Femur (tissue), 1 donor: ENCODE measurements at regions not wholly inside any gene's neighbourhood (a gene's known extent, or its start where the extent isn't known, plus 50 kb on each side); places are given as distances from the start of the nearest gene placed in this dataset.
"Not testable (repeated sequence)": the region's sequence is repeated elsewhere in the genome, so short reads cannot be mapped to it uniquely, and the experiment has no call there.

ENCODE experiments used
- DNase-seq: peaks from one replicate; pipeline ENCODE4 v3.0.0-alpha.2; 2017

GRCh38 chr10:121309164-121309563 is 289.1 kb downstream of the FGFR2 start:
- no peak for DNase-seq

DNA sequence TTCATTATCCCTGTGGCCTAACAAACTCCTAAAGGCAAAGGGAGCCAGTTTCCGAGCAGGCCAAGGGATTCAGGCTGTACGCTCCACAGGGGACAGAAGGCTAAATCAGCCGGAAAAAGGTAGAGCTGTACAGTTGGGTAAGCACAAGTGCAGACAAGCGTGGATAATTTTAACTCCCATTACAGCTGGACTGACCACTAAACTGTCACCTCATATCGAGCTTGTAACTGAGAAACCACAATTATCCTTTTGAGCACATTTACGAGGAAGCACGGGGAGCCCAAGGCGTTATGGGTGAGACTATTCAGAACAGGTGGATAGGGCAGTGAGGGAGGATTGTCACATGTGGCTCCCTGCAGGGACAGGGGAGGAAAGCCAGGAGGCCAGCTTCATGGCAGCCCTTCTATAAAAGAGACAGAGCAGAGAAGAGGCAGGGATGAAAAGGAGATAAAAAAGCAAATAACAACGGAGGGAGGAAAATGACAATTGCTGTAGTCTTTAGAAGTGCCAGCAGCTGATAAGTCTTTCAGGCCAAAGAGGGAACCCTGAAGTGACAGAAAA is 288.0 kb downstream of the FGFR2 start:
- no peak for DNase-seq

DNA sequence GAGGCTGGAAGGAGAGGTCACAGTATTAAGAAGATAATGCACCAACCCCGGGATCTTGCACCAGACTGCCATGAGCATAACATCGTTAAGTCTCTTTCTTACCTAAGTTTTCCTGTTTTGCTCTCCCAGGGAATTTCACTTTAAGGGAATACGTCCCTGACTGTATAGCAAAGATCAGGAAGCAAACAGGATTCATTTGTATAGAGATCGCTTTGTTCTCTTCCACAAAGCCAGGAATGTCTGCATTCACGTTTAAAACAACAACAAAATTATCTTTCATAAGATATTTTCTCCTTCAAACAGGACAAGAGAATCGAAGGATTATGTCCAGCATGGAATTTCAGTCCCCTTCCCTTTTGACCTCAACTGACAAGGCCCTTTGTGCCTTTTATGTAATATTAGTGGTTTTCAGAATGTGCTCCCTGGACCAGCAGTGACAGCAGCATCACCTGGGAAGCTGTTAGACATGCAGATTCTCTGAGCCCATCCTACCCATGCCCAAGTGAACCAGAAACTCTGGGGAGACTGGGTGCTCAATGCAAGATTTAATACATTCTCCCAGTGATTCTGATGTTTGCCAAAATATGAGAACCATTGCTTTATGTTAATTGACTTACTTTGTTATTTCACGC is 286.3 kb downstream of the FGFR2 start:
- DNase-seq = no peak

DNA sequence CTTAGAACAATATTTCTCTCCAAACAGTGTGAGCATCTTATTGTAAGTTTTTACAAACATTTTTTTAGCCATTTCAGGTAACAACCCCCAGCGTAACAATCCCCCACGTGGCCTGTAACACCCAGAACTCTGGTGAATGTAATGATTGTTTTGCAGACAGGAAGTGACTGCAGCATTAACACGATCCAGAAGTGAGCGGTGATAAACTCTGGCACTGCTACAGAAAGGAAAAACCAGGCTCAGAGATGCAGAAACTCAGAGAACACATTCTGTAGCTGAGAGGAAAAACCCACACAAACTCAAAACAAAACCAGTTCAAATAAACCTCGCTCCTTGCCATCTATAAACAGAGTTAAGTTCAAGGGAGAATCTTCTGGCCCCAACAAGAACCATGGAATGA is 285.7 kb downstream of the FGFR2 start:
- no peak for DNase-seq

- peak; percentile 45 for DNase-seq
Observed at GRCh38 chr10:121313119-121313875, 284.9 kb downstream of the FGFR2 start.

GRCh38 chr10:121316432-121316831 is 281.8 kb downstream of the FGFR2 start:
- DNase-seq = no peak

- no peak for DNase-seq
Observed at GRCh38 chr10:121317374-121317773, 280.9 kb downstream of the FGFR2 start.

- DNase-seq = no peak
Observed at GRCh38 chr10:121322046-121322445, 276.2 kb downstream of the FGFR2 start.

GRCh38 chr10:121322776-121323175 is 275.5 kb downstream of the FGFR2 start:
- DNase-seq = no peak

DNA sequence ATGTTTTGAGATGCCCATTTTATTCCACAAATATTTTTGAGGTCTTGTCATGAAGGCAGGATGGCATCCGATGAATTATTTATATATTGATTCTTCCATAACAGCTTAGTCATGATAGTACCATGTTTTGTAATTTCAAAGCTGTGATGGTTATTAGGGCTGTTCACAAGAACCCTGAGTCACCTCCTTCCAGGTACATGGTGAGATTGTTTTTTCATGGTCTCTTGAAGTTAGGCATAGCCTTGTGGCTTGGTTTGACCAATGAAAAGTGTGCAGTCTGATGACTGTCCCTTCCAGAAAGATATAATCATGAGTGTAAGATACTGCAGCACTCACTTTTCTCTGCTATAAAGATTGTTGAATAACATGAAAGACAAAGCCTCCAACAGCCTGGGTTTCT is 274.8 kb downstream of the FGFR2 start:
- no peak for DNase-seq

DNA sequence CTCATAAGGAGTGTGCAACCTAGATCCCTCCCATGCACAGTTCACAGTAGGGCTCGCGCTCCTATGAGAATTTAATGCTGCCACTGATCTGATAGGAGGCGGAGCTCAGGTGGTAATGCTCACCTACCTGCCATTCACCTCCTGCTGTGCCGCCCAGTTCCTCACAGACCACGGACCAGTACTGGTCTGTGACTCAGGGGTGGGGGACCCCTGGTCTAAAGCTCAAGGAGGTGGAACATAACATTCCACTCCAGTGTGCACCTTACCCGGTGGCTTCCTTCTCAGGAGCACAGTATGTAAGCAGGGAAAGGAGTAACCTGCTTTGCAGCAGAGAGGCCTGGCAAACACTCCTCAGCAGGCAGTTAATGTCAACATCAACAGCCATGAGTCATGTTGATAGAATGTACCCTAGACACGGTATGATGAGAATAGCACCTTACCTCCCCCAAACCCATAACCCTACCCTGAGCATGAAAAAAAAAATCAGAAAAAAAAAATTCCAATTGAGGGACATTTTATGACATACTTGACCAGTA is 273.5 kb downstream of the FGFR2 start:
- no peak for DNase-seq

DNA sequence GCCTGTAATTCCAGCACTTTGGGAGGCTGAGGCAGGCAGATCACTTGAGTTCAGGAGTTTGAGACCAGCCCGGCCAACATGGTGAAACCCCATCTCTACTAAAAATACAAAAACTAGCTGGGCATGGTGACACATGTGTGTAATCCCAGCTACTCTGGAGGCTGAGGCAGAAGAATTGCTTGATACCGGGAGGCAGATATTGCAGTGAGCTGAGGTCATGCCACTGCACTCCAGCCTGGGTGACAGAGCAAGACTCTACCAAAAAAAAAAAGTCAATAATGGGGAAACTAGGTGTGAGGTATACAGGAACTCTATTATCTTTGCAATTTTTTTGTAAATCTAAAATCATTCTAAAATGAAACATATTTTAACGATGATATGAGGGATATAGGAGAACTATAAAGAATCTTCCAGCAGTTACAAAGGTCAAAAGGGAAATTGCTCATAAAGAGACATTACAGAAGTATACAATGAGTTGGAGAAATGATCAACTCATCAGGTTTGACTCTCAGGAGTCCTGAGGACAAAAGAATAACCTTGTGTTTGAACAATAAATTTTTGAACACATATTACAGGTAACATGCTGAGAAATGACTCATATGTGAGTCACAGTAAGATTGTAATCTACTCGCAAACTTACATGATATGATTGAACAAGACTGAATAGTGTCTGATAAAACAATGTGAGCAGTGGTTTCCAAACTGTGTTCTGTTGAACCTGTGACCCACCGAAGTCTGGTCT is 272.6 kb downstream of the FGFR2 start:
- DNase-seq = no peak

GRCh38 chr10:121326905-121327304 is 271.3 kb downstream of the FGFR2 start:
- no peak for DNase-seq

GRCh38 chr10:121327727-121328126 is 270.5 kb downstream of the FGFR2 start:
- DNase-seq = no peak

- not testable (repeated sequence) for DNase-seq
Observed at GRCh38 chr10:121329631-121330030, 268.6 kb downstream of the FGFR2 start.

DNA sequence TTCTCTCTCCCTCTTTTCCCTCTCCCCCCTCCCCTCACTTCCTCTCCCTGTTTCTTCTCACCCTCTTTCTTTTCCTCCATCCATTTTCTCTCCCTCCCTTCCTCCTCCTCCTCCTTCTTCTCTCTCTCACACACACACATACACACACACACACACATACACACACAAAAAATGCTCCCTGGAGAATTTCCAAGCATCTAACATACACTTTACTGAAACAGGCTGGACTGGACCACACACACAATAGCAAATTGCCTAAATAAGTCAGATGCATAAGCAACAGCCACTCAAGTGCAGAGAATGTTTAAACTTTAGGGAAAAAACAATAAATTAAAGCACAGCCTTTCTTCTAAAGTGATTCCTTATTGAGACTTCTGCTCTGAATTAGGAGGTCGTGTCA is 267.7 kb downstream of the FGFR2 start:
- DNase-seq = no peak

GRCh38 chr10:121332353-121332752 is 265.9 kb downstream of the FGFR2 start:
- DNase-seq = no peak

DNA sequence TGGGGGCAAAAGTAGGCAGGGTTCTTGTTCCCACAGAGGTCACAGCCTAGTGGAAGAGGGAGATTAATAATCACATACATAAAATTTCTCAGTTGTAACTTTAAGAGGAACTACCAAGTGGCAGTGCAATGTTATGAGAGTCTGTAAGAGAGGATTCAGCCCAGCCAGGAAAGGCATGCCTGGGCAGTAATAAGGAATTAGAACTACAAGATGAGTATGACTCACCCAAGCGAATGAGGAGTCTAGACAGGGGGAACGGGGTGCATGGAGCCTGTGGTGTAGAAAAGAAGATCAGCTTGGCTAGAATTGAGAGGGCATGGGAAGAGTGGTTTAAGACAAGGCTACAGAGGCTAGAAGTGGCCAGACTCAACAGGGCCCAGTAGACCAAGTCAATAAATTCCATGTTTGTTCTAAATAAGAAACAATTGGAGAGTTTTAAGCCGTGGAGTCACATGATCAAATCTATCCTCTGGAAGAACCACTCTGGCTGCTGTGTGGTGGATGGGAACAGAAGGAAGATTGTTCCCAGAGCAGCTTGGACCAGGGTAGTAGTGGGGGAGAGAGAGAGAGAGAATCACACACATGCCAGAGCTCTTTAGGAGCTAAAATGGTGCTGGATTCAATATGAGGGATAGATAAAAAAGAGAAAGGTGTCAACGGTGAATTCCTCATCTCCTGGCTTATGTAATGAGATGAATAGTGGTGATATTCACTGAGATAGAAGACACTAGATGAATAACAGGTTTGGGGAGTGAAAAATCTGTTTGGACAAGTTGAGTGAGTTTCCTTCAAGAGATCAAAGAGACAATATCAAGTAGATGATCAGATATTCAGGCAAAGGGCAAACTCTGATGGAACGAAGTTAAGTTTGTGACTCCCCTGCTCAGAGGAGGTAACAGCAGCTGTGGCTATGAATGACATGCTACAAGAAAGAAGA is 265.1 kb downstream of the FGFR2 start:
- DNase-seq = no peak

- no peak for DNase-seq
Observed at GRCh38 chr10:121335386-121335925, 262.8 kb downstream of the FGFR2 start.

DNA sequence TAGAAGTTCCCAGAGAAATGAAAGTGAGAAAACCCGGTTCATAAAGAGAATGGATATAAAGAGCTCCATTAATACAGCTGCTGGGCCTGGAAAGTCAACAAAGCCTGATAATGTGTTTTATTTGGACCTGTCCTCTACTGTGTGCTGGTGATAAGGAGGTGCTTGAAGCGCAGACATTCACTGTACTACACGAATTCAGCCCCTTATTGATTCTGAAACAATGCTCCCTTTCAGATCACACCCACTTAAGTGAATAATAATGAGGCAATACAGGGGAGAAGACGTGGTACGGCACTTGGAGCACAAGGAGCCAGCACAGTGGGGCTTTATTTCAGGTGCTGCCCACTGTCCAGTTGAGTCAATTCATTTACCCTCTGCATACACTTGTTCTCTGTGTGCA is 260.8 kb downstream of the FGFR2 start:
- DNase-seq = no peak

DNA sequence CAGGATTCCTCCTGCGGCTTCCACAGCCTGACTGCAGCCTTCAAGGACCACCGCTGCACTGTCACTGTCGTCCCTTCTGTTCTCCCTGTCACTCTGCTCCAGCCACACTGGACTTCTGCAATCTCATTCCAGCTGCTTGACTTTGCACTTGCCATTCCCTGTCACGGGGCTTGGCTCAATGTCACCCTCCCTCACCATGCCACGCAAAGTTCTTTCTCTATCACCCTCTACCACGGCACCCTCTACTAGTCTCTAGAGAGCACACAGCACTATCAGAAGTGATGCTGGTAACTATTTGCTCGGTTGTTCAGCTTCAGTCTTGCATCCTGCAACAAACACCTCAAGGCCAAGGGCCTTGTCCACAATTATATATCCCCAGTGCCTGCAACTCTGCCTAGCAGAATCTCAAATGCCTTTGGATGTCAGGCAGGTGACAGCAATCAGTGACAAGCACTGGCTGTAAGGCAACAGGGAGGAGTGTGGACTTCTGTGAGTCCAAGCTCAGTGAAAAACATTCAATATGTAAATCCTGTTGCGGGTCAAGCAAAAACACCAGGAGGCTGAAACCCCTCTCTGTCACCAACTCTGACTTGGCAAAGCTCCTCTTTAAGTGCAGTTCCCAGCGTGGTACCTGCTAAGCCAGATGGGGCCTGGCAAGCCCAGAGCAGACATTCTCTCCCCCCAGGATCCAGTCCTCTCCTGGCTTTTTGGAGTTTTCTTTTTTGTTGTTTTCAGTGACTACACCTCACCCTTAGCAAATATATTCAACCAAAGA is 259.9 kb downstream of the FGFR2 start:
- no peak for DNase-seq
